ENCODE measurements at regions not wholly inside any gene's neighbourhood (a gene's known extent, or its start where the extent isn't known, plus 50 kb on each side); places are given as distances from the start of the nearest gene placed in this dataset.
A peak's percentile ranks its signal among the peaks of the same experiment; 100 is the strongest.
"Not testable (repeated sequence)": the region's sequence is repeated elsewhere in the genome, so short reads cannot be mapped to it uniquely, and the experiment has no call there.

DNA sequence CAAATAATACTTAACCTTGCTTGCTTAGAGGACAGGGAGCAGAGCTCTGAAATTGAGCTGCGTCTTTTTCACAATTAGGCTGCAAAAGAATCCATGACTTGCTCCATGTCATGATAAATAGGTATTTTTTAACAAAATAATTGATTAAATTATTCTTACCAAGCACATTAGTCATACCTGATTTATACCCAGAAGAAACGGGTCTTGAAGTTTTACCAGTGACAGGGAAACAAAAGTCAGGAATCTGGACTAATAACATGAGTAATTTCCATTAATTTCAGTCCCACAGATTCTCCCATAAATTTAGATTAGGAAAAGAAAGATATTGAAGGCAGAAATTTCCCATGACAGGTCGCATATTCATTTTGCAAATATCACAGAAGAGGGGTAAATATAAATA is 85.0 kb upstream of the BMP5 start:
- no peak overlapping the region for H3K4me3 ChIP-seq (ENCODE audit: low read depth, low read length)
- DNase-seq (ENCODE audit: low read depth) = no peak

DNA sequence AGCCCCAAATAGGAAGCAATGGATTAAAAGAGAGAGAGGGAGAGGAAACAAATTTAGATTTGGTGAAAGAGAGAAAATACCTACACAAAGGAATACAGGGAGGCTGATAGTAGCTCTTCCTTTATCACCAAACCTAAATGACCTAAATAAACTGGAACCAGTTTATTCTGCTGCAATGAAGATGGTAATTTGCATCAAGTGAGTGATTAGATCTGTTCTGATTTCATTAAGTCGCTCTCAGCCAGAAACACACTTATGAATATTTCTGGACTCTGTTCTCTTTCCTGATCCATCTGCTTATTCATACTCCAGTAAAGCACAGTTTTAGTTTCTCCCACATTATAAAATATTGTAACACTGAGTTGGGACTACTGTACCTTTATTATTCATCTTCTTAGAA is 83.4 kb upstream of the BMP5 start:
- DNase-seq (ENCODE audit: low read depth) = no peak
- no peak overlapping the region for H3K4me3 ChIP-seq (ENCODE audit: low read depth, low read length)

GRCh38 chr6:55957961-55958422 is 82.6 kb upstream of the BMP5 start:
- H3K4me3 ChIP-seq (ENCODE audit: low read depth, low read length) = no peak overlapping the region
- DNase-seq (ENCODE audit: low read depth) = no peak

DNA sequence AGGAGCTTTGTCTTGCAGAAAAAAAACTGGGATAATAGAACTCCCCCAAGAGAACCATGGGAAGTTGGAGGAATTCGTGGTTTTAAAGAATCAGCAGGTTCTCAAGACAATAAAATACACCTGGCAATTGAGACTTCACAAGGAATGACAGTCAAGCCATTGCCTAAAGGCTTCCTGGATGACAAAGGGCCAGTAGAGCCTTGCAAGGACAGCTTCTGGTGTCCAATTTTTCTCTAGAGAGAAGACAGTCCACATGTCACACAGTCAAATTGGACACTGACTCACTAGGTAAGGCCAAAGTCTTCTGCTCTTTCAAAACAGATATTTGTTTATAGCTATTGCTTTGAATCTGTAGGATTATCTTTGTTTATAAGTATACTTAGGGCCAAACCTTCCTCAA is 80.3 kb upstream of the BMP5 start:
- no peak for DNase-seq (ENCODE audit: low read depth)
- H3K4me3 ChIP-seq (ENCODE audit: low read depth, low read length) = no peak overlapping the region

DNA sequence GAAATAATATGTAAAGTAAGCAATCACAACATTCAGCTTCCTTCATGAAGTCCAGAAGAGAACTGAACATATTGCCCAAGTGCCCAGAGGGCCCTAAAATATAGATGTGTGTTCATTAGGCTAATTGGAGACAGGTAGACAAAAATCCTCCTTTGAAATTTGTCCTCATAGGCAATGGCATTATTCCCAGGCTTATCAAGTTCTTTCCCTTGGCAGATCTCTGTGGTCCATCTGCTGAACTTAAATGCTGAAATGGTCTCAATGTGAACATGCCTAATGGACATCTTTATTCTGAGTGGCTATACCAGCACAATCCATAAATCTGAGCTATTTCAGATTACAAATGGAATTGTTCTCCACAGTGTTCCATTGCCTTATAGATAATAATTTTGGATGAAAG is 79.0 kb upstream of the BMP5 start:
- DNase-seq (ENCODE audit: low read depth) = no peak
- no peak overlapping the region for H3K4me3 ChIP-seq (ENCODE audit: low read depth, low read length)

- peak; percentile 27 for DNase-seq (ENCODE audit: low read depth)
- H3K4me3 ChIP-seq (ENCODE audit: low read depth, low read length) = peak overlapping the region; percentile 3
Observed at GRCh38 chr6:55953335-55953734, 77.9 kb upstream of the BMP5 start.

DNA sequence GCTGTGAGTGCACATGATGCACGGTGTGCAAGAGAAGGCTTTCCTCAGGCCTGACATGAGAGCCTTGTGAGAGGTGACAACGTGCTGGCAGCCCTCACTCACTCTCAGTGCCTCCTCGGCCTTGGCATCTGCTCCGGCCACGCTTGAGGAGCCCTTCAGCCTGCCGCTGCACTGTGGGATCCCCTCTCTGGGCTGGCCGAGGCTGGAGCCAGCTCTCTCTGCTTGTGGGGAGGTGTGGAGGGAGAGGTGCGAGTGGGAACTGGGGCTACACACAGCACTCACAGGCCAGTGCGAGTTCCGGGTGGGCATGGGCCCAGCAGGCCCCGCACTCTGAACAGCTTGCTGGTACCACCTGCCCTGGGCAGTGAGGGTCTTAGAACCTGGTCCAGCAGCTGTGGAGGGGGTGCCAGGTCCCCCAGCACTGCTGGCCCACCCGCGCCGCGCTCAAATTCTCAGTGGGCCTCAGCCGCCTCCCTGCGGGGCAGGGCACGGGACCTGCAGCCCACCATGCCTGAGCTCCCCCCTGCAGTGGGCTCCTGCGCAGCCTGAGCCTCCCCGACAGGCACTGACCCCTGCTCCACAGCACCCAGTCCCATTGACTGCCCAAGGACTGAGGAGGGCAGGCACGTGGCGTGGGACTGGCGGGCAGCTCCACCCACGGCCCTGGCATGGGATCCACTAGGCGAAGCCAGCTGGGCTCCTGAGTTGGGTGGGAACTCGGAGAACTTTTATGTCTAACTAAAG is 74.9 kb upstream of the BMP5 start:
- DNase-seq (ENCODE audit: low read depth) = no peak
- H3K4me3 ChIP-seq (ENCODE audit: low read depth, low read length) = no peak overlapping the region

DNA sequence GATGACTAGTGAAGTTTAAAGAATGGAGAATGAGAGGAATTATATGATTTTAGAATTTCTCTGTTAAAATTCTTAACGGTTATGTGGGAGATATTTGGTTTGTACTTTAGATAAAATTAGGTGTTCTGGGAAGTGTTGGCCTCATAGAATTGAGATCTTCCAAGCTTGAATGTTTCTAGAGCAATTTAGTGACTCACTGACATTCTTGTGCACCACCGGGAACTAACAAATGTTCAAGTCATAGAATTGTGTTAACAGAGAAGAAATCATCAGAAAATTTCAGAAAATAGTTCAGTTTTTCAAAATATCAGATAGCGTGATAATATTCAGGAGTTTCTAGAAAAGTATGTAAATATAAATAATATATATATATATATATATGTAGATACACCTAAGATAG is 67.9 kb upstream of the BMP5 start:
- no peak for DNase-seq (ENCODE audit: low read depth)

GRCh38 chr6:55941702-55942101 is 66.3 kb upstream of the BMP5 start:
- H3K4me3 ChIP-seq (ENCODE audit: low read depth, low read length) = no peak overlapping the region
- no peak for DNase-seq (ENCODE audit: low read depth)

More for the DNA sequence above, 67.9 kb upstream of the BMP5 start:
- no peak overlapping the region for H3K4me3 ChIP-seq (ENCODE audit: low read depth, low read length)

GRCh38 chr6:55937951-55938690 is 62.7 kb upstream of the BMP5 start:
- H3K4me3 ChIP-seq (ENCODE audit: low read depth, low read length) = no peak overlapping the region
- DNase-seq (ENCODE audit: low read depth) = no peak

DNA sequence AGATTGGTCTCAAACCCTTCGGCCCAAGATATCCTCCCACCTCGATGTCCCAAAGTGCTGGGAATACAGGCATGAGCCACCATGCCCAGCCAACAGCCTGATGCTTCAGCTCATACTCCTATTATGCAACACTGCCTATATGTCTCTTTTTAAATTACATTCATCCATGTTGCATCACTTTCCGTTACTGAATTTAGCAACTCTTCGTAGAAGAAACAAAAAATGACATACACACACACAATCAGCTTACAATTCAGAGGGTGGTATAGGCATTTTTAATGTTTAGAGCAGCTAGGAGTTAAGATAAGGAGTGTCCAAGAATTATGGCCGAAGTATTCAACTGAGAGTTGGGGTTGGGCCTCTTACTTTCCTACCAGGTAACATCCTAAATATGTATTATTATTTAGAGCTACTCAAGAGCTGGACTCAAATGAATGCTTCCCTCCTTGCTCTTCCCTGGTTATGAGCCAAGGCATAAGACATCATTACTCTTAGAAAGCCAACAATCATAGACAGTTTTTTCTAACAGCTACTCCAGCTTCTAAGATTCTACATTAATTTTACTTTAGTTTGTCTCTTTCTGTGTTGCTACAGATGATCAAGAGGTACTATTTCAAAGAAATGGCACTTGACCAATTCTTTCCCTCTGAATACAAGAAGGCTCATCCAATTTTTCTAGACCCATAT is 62.0 kb upstream of the BMP5 start:
- no peak for DNase-seq (ENCODE audit: low read depth)
- H3K4me3 ChIP-seq (ENCODE audit: low read depth, low read length) = no peak overlapping the region

DNA sequence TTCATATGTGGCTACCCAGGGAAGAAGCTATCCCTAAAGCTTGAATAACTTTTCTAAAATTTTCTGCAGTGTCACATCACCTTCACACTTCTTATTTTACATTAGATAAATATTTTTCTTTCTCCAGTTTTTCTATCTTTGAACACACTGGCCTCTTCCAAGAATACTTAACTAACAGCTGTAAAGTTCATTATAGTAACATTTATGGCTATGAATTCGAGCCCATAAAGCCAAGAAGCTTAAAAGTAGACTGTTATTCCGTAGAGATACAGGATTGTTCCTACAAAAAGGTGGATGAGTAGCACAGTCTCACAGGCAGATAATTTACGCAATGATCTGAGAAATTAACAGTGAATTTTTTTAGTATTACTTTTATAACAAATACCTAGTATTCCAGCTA is 55.7 kb upstream of the BMP5 start:
- no peak for DNase-seq (ENCODE audit: low read depth)
- H3K4me3 ChIP-seq (ENCODE audit: low read depth, low read length) = no peak overlapping the region

- not testable (repeated sequence) for H3K4me3 ChIP-seq (ENCODE audit: low read depth, low read length); DNase-seq (ENCODE audit: low read depth)
Observed at GRCh38 chr6:55927713-55928112, 52.3 kb upstream of the BMP5 start.

DNA sequence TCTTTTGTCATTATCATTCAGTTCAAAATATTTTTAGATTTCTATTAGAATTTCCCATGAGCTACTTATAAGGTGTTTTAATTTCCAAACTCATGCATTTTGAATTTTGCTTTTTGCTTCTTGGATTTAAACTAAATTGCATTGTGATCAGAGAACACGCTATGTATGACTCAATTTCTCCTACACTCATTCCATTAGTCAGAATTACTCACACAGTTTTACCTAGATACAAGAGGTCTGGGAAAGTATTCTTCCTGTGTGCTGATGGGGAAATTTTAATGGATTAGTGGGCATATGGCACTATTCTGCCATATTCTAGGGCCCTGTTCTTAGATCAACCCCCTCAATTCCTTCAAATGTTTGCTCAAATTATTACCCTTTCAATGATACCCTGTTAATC is 49.9 kb upstream of the BMP5 start:
- no peak overlapping the region for H3K4me3 ChIP-seq (ENCODE audit: low read depth, low read length)
- DNase-seq (ENCODE audit: low read depth) = peak; percentile 76
